Gastrocnemius medialis (tissue), 4 donors: ENCODE measurements at regions not wholly inside any gene's neighbourhood (a gene's known extent, or its start where the extent isn't known, plus 50 kb on each side); places are given as distances from the start of the nearest gene placed in this dataset.

Experiments used
- ATAC-seq, 2 donors: fragments of 150-250 bp; one replicate each; pipeline ENCODE4 v1.9.1; 2016
- DNase-seq, 2 donors: peaks; one replicate each; pipeline ENCODE4 v3.0.0-alpha.2; 2019
- H3K27ac ChIP-seq, 4 donors: fragments of 200-600 bp; sonication (generic); 1 replicate in 1 of 4; 2 replicates in 3 of 4; pipeline ENCODE4 v1.5.1; 2016 to 2018; ENCODE audit warnings: mild to moderate bottlenecking in 2 of 4, moderate library complexity in 1 of 4
- H3K27me3 ChIP-seq, 3 donors: fragments of 200-600 bp; sonication (generic) in 2 of 3; 1 replicate in 1 of 3; 2 replicates in 2 of 3; pipeline versions ENCODE4 v1.5.1 to v1.6.0; 2016 to 2019; ENCODE audit warnings: mild to moderate bottlenecking in 1 of 3, moderate library complexity in 1 of 3
- H3K36me3 ChIP-seq, 2 donors: fragments of 200-600 bp; sonication (generic) in 1 of 2; one replicate each; pipeline ENCODE4 v1.5.1; 2017 to 2018
- H3K4me1 ChIP-seq, 2 donors: fragments of 200-600 bp; sonication (generic) in 1 of 2; one replicate each; pipeline ENCODE4 v1.5.1; 2016 to 2017; ENCODE audit warnings: mild to moderate bottlenecking in 2 of 2
- H3K4me3 ChIP-seq, 4 donors: fragments of 200-600 bp; sonication (generic) in 3 of 4; 1 replicate in 1 of 4; 2 replicates in 3 of 4; pipeline ENCODE4 v1.5.1; 2016 to 2019; ENCODE audit warnings: mild to moderate bottlenecking in 2 of 4
- H3K9me3 ChIP-seq, 3 donors: fragments of 200-600 bp; sonication (generic) in 2 of 3; 1 replicate in 1 of 3; 2 replicates in 2 of 3; pipeline ENCODE4 v1.5.1; 2016 to 2019
- CTCF ChIP-seq, 5 experiments: fragments of 450-650 bp in 3 of 5; fragments of 200-600 bp in 2 of 5; sonication (generic) in 2 of 5; IDR thresholded peaks in 4 of 5; conservative IDR thresholded peaks in 1 of 5; 1 replicate in 4 of 5; 2 replicates in 1 of 5; pipeline ENCODE4 v1.5.1; 2016 to 2019; ENCODE audit warnings: antibody characterized with exemption in 5 of 5, mild to moderate bottlenecking in 3 of 5, moderate library complexity in 3 of 5
- POLR2A ChIP-seq, 2 donors: fragments of 450-650 bp; IDR thresholded peaks; one replicate each; pipeline ENCODE4 v1.6.1; 2017; ENCODE audit warnings: antibody characterized with exemption in 2 of 2, mild to moderate bottlenecking in 2 of 2, moderate library complexity in 2 of 2
- in situ Hi-C, 4 donors: fragments of 200-750 bp; cut with MboI; loops; one replicate each; pipeline versions ENCODE4 v1.15.0 to v1.8.0; 2017; ENCODE audit warnings: low sequenced_read_pairs in 4 of 4
- intact Hi-C: fragments of 100-400 bp; cut with DNase I; formaldehyde crosslinking; loops from one replicate; pipeline ENCODE4 v1.15.1; 2023; ENCODE audit warnings: low total_unique reads

GRCh38 chr18:39969803-39970494 is 1985.1 kb upstream of the PIK3C3 start:
- intact Hi-C loops (no loop called here), in situ Hi-C loops (no loop called here)
- TF ChIP-seq POLR2A (IDR thresholded peaks at IDR 0.05) (no peak), CTCF (IDR thresholded peaks at IDR 0.05 in 4 of 5, conservative IDR thresholded peaks at IDR 0.05 in 1 of 5) (no peak)
- Histone ChIP-seq H3K4me3 (no peak overlapping the region), H3K36me3 (no peaks in the 10 kb centered on the region), H3K27me3 (no peaks in the 10 kb centered on the region), H3K9me3 (no peaks in the 10 kb centered on the region), H3K4me1 (no peaks in the 10 kb centered on the region), H3K27ac (no peak overlapping the region)
- ATAC-seq, result no peak
- DNase-seq, result no peak

GRCh38 chr18:39966275-39966674 is 1988.8 kb upstream of the PIK3C3 start:
- H3K4me3 ChIP-seq, result no peak overlapping the region
- no peaks in the 10 kb centered on the region for H3K9me3 ChIP-seq
- TF ChIP-seq CTCF (IDR thresholded peaks at IDR 0.05 in 4 of 5, conservative IDR thresholded peaks at IDR 0.05 in 1 of 5), result no peak
- no peak for TF ChIP-seq POLR2A (IDR thresholded peaks at IDR 0.05)
- no peaks in the 10 kb centered on the region for H3K4me1 ChIP-seq
- ATAC-seq, result no peak
- H3K27me3 ChIP-seq, result no peaks in the 10 kb centered on the region
- H3K27ac ChIP-seq, result no peak overlapping the region
- DNase-seq, result no peak
- intact Hi-C loops (no loop called here), in situ Hi-C loops (no loop called here)
- H3K36me3 ChIP-seq, result no peaks in the 10 kb centered on the region

- no peak overlapping the region for H3K4me3 ChIP-seq
- H3K27ac ChIP-seq, result no peak overlapping the region
- intact Hi-C loops (no loop called here), in situ Hi-C loops (no loop called here)
- no peak for TF ChIP-seq POLR2A (IDR thresholded peaks at IDR 0.05)
- no peak for TF ChIP-seq CTCF (IDR thresholded peaks at IDR 0.05 in 4 of 5, conservative IDR thresholded peaks at IDR 0.05 in 1 of 5)
- no peaks in the 10 kb centered on the region for H3K36me3 ChIP-seq
- no peaks in the 10 kb centered on the region for H3K27me3 ChIP-seq
- H3K4me1 ChIP-seq, result no peaks in the 10 kb centered on the region
- H3K9me3 ChIP-seq, result no peaks in the 10 kb centered on the region
- no peak for DNase-seq
- ATAC-seq, result no peak
Measured at GRCh38 chr18:39962546-39962945, 1992.5 kb upstream of the PIK3C3 start.

- H3K9me3 ChIP-seq, result no peaks in the 10 kb centered on the region
- no peak overlapping the region for H3K27ac ChIP-seq
- in situ Hi-C loops (no loop called here), intact Hi-C loops (no loop called here)
- no peaks in the 10 kb centered on the region for H3K27me3 ChIP-seq
- H3K4me3 ChIP-seq, result no peak overlapping the region
- ATAC-seq (no peak), DNase-seq (no peak)
- H3K4me1 ChIP-seq, result no peaks in the 10 kb centered on the region
- H3K36me3 ChIP-seq, result no peaks in the 10 kb centered on the region
- TF ChIP-seq POLR2A (IDR thresholded peaks at IDR 0.05), result no peak
- TF ChIP-seq CTCF (IDR thresholded peaks at IDR 0.05 in 4 of 5, conservative IDR thresholded peaks at IDR 0.05 in 1 of 5), result no peak
Measured at GRCh38 chr18:39960550-39960949, 1994.5 kb upstream of the PIK3C3 start.

GRCh38 chr18:39959839-39960238 is 1995.2 kb upstream of the PIK3C3 start:
- Histone ChIP-seq H3K9me3 (no peaks in the 10 kb centered on the region), H3K4me1 (no peaks in the 10 kb centered on the region), H3K4me3 (no peak overlapping the region), H3K36me3 (no peaks in the 10 kb centered on the region), H3K27me3 (no peaks in the 10 kb centered on the region), H3K27ac (no peak overlapping the region)
- TF ChIP-seq POLR2A (IDR thresholded peaks at IDR 0.05) (no peak), CTCF (IDR thresholded peaks at IDR 0.05 in 4 of 5, conservative IDR thresholded peaks at IDR 0.05 in 1 of 5) (no peak)
- no peak for ATAC-seq
- in situ Hi-C loops (no loop called here), intact Hi-C loops (no loop called here)
- DNase-seq, result no peak
